SK-N-SH (cell line): ENCODE measurements at regions not wholly inside any gene's neighbourhood (a gene's known extent, or its start where the extent isn't known, plus 50 kb on each side); places are given as distances from the start of the nearest gene placed in this dataset.

Source experiments
- CTCF ChIA-PET: fragments of 300-600, 350-600 bp; formaldehyde crosslinking; extraction: SDS; loops from one replicate; lab custom pipeline; 2021; lab: Yijun Ruan, JAX
- POLR2A ChIA-PET: fragments of 350-600 bp; sonication (Branson Sonifier 250); formaldehyde crosslinking; extraction: SDS; loops from one replicate; lab custom pipeline; 2020; ENCODE audit warnings: antibody characterized with exemption, inconsistent platforms; lab: Yijun Ruan, JAX
- DNase-seq: peaks from one replicate; pipeline ENCODE4 v3.0.0; 2012
- H2AFZ ChIP-seq: fragments of 200-600 bp; sonication (generic); 2 replicates; pipeline ENCODE4 v1.8.1; 2016; ENCODE audit warnings: antibody characterized with exemption, mild to moderate bottlenecking, low read depth
- H3F3A ChIP-seq: fragments of 200-600 bp; sonication (generic); replicated peaks from 2 replicates; pipeline ENCODE3; 2016; ENCODE audit warnings: antibody characterized with exemption, mild to moderate bottlenecking; ENCODE audit not compliant: insufficient read depth
- H3K27ac ChIP-seq, 2 experiments: fragments of 200-500 bp in 1 of 2; fragments of 200-600 bp in 1 of 2; sonication (Bioruptor generic) in 1 of 2; sonication (generic), shearing (Covaris generic) in 1 of 2; 2 replicates each; pipeline versions ENCODE4 v1.5.1 to v1.6.1; 2014 to 2016; ENCODE audit warnings: low read depth in 2 of 2, inconsistent platforms in 1 of 2, low read length in 1 of 2, mild to moderate bottlenecking in 1 of 2, mixed read lengths in 1 of 2
- H3K27me3 ChIP-seq: fragments of 200-600 bp; sonication (generic), shearing (Covaris generic); 2 replicates; pipeline ENCODE4 v1.6.1; 2016; ENCODE audit warnings: mixed run types; ENCODE audit not compliant: insufficient read depth
- H3K36me3 ChIP-seq, 2 experiments: fragments of 200-500 bp in 1 of 2; fragments of 200-600 bp in 1 of 2; sonication (Bioruptor generic) in 1 of 2; sonication (generic) in 1 of 2; replicated peaks in 1 of 2; 2 replicates each; pipeline versions ENCODE3 to v1.5.1; 2014 to 2016; ENCODE audit warnings: low read length in 1 of 2, mild to moderate bottlenecking in 1 of 2; ENCODE audit not compliant: insufficient read depth in 2 of 2, control insufficient read depth in 1 of 2
- H3K4me1 ChIP-seq, 2 experiments: fragments of 200-500 bp in 1 of 2; fragments of 200-600 bp in 1 of 2; sonication (Bioruptor generic) in 1 of 2; sonication (generic), shearing (Covaris generic) in 1 of 2; 2 replicates each; pipeline versions ENCODE4 v1.5.1 to v1.6.1; 2014 to 2016; ENCODE audit warnings: low read depth in 1 of 2, low read length in 1 of 2, mixed run types in 1 of 2; ENCODE audit not compliant: insufficient read depth in 2 of 2, control insufficient read depth in 1 of 2
- H3K4me2 ChIP-seq: fragments of 200-600 bp; sonication (generic), shearing (Covaris generic); 2 replicates; pipeline ENCODE4 v1.6.1; 2017; ENCODE audit warnings: mixed run types
- H3K4me3 ChIP-seq, 2 experiments: fragments of 200-500 bp in 1 of 2; fragments of 200-600 bp in 1 of 2; sonication (Bioruptor generic) in 1 of 2; sonication (generic), shearing (Covaris generic) in 1 of 2; 2 replicates each; pipeline versions ENCODE4 v1.5.1 to v1.8.1; 2014 to 2016; ENCODE audit warnings: low read depth in 2 of 2, inconsistent platforms in 1 of 2, low read length in 1 of 2, mild to moderate bottlenecking in 1 of 2, mixed read lengths in 1 of 2, moderate library complexity in 1 of 2
- H3K79me2 ChIP-seq: fragments of 200-600 bp; sonication (generic); 2 replicates; pipeline ENCODE4 v1.8.1; 2017; ENCODE audit warnings: mild to moderate bottlenecking; ENCODE audit not compliant: insufficient read depth
- H3K9ac ChIP-seq: fragments of 200-600 bp; sonication (generic); 2 replicates; pipeline ENCODE4 v1.6.1; 2017; ENCODE audit warnings: mixed run types
- H3K9me2 ChIP-seq: fragments of 200-600 bp; sonication (generic); 2 replicates; pipeline ENCODE4 v1.6.1; 2017; ENCODE audit warnings: mixed run types
- H3K9me3 ChIP-seq: fragments of 200-600 bp; sonication (generic); 2 replicates; pipeline ENCODE4 v1.6.1; 2017; ENCODE audit warnings: mixed run types, mild to moderate bottlenecking, moderate library complexity
- H4K20me1 ChIP-seq: fragments of 200-600 bp; sonication (generic); 2 replicates; pipeline ENCODE4 v1.6.1; 2017; ENCODE audit warnings: mild to moderate bottlenecking, mixed run types; ENCODE audit not compliant: insufficient read depth
- ELF1 ChIP-seq: IDR thresholded peaks from 2 replicates; pipeline ENCODE4 v1.4.0; 2012
- FOSL2 ChIP-seq: IDR thresholded peaks from 2 replicates; pipeline ENCODE4 v1.4.0; 2012; ENCODE audit warnings: low read depth, mild to moderate bottlenecking, moderate library complexity, borderline replicate concordance
- FOXJ3 ChIP-seq: sonication (generic); formaldehyde crosslinking; IDR thresholded peaks from 2 replicates; pipeline ENCODE4 v1.5.1; 2020; ENCODE audit warnings: mild to moderate bottlenecking, missing genetic modification reagents
- FOXM1 ChIP-seq: IDR thresholded peaks from 2 replicates; pipeline ENCODE4 v1.4.0; 2012; ENCODE audit warnings: low read depth, mild to moderate bottlenecking
- GABPA ChIP-seq: IDR thresholded peaks from 2 replicates; pipeline ENCODE4 v1.4.0; 2012; ENCODE audit warnings: low read depth, mild to moderate bottlenecking
- GATA2 ChIP-seq: sonication (generic); formaldehyde crosslinking; IDR thresholded peaks from 2 replicates; pipeline ENCODE4 v1.5.0; 2020; ENCODE audit warnings: mild to moderate bottlenecking, missing genetic modification reagents
- IRF3 ChIP-seq: fragments of 150-350 bp; IDR thresholded peaks from 2 replicates; pipeline ENCODE4 v1.6.1; 2016; ENCODE audit warnings: mild to moderate bottlenecking, low read depth, low read length
- JUND ChIP-seq: IDR thresholded peaks from 2 replicates; pipeline ENCODE4 v1.4.0; 2012
- MEF2A ChIP-seq: IDR thresholded peaks from 2 replicates; pipeline ENCODE4 v1.4.0; 2012; ENCODE audit warnings: low read depth, borderline replicate concordance
- MXI1 ChIP-seq: IDR thresholded peaks from 2 replicates; pipeline ENCODE4 v1.6.1; 2012; ENCODE audit warnings: mild to moderate bottlenecking, low read depth, low read length, improper control_type of control experiment
- NRF1 ChIP-seq: IDR thresholded peaks from 2 replicates; pipeline ENCODE4 v1.6.1; 2012; ENCODE audit warnings: low read depth, mild to moderate bottlenecking, low read length
- PBX3 ChIP-seq: IDR thresholded peaks from 2 replicates; pipeline ENCODE4; 2012
- POLR2AphosphoS5 ChIP-seq: IDR thresholded peaks from 2 replicates; pipeline ENCODE4 v1.6.1; 2012; ENCODE audit warnings: low read depth, low read length
- RAD21 ChIP-seq: IDR thresholded peaks from 2 replicates; pipeline ENCODE4 v1.6.1; 2012; ENCODE audit warnings: mild to moderate bottlenecking, low read length
- RCOR1 ChIP-seq: fragments of 150-350 bp; IDR thresholded peaks from 2 replicates; pipeline ENCODE4 v1.6.1; 2017; ENCODE audit warnings: antibody characterized with exemption, low read length
- TAF1 ChIP-seq: IDR thresholded peaks from 2 replicates; pipeline ENCODE4 v1.6.1; 2012; ENCODE audit warnings: low read depth, mild to moderate bottlenecking, low read length, moderate library complexity, borderline replicate concordance
- TCF12 ChIP-seq: IDR thresholded peaks from 2 replicates; pipeline ENCODE4 v1.4.0; 2012
- YY1 ChIP-seq: IDR thresholded peaks from 2 replicates; pipeline ENCODE4 v1.4.0; 2012; ENCODE audit warnings: low read depth, mild to moderate bottlenecking
- WGBS: methylation state at CpG from one replicate; pipeline ENCODE4 v1.1.6; 2017; ENCODE audit warnings: low lambda C conversion rate; 5-methylcytosine and 5-hydroxymethylcytosine counted together
- TF ChIP-seq, protein P1 (sequence below): IDR thresholded peaks from 2 replicates; pipeline ENCODE4 v1.6.1; 2012; ENCODE audit warnings: mild to moderate bottlenecking, low read depth, low read length, moderate library complexity
- TF ChIP-seq, protein P2 (sequence below): IDR thresholded peaks from 2 replicates; pipeline ENCODE4 v1.4.0; 2012; ENCODE audit warnings: low read depth, borderline replicate concordance
- TF ChIP-seq, protein P3 (sequence below): fragments of 200-600 bp; sonication (generic); IDR thresholded peaks from 2 replicates; pipeline ENCODE4 v1.6.1; 2017; ENCODE audit warnings: antibody characterized with exemption, mild to moderate bottlenecking, moderate library complexity

GRCh38 chr12:125573271-125573670 lies 508.0 kb downstream of the AACS start:
- H3F3A ChIP-seq = no peaks in the 10 kb centered on the region
- H3K36me3 ChIP-seq = no peaks in the 10 kb centered on the region
- peaks cover 9% of the 10 kb centered on the region; the same call in 1 of the 2 replicates for H3K9me3 ChIP-seq
- H3K9ac ChIP-seq = no peak overlapping the region
- no peaks in the 10 kb centered on the region for H4K20me1 ChIP-seq
- CTCF ChIA-PET = interaction anchor here (0.9 to 1.3 kb wide), 2 partner anchors 10 to 26 kb away, joined by 3 to 4 read pairs; no protein-coding TSS in a partner anchor
- no peak overlapping the region for H2AFZ ChIP-seq
- H3K4me3 ChIP-seq = no peak overlapping the region
- H3K4me1 ChIP-seq = no peaks in the 10 kb centered on the region
- H3K9me2 ChIP-seq = no peaks in the 10 kb centered on the region
- TF ChIP-seq RAD21 (no peak), RCOR1 (no peak), MEF2A (no peak), GABPA (no peak), ELF1 (no peak), YY1 (no peak)
- TF ChIP-seq, protein P1, sequence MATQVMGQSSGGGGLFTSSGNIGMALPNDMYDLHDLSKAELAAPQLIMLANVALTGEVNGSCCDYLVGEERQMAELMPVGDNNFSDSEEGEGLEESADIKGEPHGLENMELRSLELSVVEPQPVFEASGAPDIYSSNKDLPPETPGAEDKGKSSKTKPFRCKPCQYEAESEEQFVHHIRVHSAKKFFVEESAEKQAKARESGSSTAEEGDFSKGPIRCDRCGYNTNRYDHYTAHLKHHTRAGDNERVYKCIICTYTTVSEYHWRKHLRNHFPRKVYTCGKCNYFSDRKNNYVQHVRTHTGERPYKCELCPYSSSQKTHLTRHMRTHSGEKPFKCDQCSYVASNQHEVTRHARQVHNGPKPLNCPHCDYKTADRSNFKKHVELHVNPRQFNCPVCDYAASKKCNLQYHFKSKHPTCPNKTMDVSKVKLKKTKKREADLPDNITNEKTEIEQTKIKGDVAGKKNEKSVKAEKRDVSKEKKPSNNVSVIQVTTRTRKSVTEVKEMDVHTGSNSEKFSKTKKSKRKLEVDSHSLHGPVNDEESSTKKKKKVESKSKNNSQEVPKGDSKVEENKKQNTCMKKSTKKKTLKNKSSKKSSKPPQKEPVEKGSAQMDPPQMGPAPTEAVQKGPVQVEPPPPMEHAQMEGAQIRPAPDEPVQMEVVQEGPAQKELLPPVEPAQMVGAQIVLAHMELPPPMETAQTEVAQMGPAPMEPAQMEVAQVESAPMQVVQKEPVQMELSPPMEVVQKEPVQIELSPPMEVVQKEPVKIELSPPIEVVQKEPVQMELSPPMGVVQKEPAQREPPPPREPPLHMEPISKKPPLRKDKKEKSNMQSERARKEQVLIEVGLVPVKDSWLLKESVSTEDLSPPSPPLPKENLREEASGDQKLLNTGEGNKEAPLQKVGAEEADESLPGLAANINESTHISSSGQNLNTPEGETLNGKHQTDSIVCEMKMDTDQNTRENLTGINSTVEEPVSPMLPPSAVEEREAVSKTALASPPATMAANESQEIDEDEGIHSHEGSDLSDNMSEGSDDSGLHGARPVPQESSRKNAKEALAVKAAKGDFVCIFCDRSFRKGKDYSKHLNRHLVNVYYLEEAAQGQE = no peak
- H3K27ac ChIP-seq = no peak overlapping the region
- POLR2A ChIA-PET = no interaction called here
- no peak overlapping the region for H3K4me2 ChIP-seq
- no peaks in the 10 kb centered on the region for H3K27me3 ChIP-seq
- H3K79me2 ChIP-seq = no peaks in the 10 kb centered on the region
- WGBS = 48% methylated on average over 1 of the region's 1 CpG
- DNase-seq = no peak

DNA sequence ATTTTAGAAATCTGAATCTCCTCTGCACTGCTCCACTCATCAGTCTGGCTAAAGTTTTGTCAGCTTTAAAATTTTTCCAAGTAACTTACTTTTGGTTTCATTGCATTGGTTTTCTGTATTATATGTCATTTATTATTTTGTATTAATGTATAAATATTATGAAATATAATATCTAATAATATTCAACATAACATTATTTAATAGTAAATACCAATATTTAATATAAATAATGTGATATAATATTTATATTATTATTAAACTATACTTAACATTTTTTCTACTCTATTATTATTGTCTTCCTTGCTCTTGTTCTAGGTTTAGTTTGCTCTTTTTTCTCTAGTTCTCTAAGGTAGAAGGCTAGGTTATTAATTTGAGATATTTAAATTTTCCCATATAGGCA lies 512.1 kb downstream of the AACS start:
- no peaks in the 10 kb centered on the region for H3K4me1 ChIP-seq
- H2AFZ ChIP-seq = no peak overlapping the region
- no peaks in the 10 kb centered on the region for H3K79me2 ChIP-seq
- H3F3A ChIP-seq = no peaks in the 10 kb centered on the region
- no peak overlapping the region for H3K4me2 ChIP-seq
- no peak for DNase-seq
- H3K27ac ChIP-seq = no peak overlapping the region
- no peak overlapping the region for H3K4me3 ChIP-seq
- no peaks in the 10 kb centered on the region for H3K36me3 ChIP-seq
- H4K20me1 ChIP-seq = no peaks in the 10 kb centered on the region
- ChIA-PET POLR2A (no interaction called here), CTCF (no interaction called here)
- peaks cover 9% of the 10 kb centered on the region for H3K9me3 ChIP-seq
- H3K27me3 ChIP-seq = no peaks in the 10 kb centered on the region
- no peak overlapping the region for H3K9ac ChIP-seq
- no peaks in the 10 kb centered on the region for H3K9me2 ChIP-seq
- TF ChIP-seq FOXJ3 = no peak
- no peak for TF ChIP-seq FOXM1
- TF ChIP-seq, protein P2, sequence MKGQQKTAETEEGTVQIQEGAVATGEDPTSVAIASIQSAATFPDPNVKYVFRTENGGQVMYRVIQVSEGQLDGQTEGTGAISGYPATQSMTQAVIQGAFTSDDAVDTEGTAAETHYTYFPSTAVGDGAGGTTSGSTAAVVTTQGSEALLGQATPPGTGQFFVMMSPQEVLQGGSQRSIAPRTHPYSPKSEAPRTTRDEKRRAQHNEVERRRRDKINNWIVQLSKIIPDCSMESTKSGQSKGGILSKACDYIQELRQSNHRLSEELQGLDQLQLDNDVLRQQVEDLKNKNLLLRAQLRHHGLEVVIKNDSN = no peak
- TF ChIP-seq MXI1 = no peak
- TF ChIP-seq NRF1 = no peak
- TF ChIP-seq ELF1 = no peak
- TF ChIP-seq, protein P3, sequence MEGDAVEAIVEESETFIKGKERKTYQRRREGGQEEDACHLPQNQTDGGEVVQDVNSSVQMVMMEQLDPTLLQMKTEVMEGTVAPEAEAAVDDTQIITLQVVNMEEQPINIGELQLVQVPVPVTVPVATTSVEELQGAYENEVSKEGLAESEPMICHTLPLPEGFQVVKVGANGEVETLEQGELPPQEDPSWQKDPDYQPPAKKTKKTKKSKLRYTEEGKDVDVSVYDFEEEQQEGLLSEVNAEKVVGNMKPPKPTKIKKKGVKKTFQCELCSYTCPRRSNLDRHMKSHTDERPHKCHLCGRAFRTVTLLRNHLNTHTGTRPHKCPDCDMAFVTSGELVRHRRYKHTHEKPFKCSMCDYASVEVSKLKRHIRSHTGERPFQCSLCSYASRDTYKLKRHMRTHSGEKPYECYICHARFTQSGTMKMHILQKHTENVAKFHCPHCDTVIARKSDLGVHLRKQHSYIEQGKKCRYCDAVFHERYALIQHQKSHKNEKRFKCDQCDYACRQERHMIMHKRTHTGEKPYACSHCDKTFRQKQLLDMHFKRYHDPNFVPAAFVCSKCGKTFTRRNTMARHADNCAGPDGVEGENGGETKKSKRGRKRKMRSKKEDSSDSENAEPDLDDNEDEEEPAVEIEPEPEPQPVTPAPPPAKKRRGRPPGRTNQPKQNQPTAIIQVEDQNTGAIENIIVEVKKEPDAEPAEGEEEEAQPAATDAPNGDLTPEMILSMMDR = no peak
- no peak for TF ChIP-seq IRF3
- no peak for TF ChIP-seq GATA2 (CRISPR knock-in tag)
- TF ChIP-seq RAD21 = no peak
- no peak for TF ChIP-seq PBX3
- no peak for TF ChIP-seq YY1
- TF ChIP-seq TAF1 = no peak
- no peak for TF ChIP-seq JUND
- TF ChIP-seq TCF12 = no peak
- TF ChIP-seq POLR2AphosphoS5 = no peak
- TF ChIP-seq FOSL2 = no peak
